GM12864 (cell line): ENCODE measurements at regions not wholly inside any gene's neighbourhood (a gene's known extent, or its start where the extent isn't known, plus 50 kb on each side); places are given as distances from the start of the nearest gene placed in this dataset.

Source experiments
- DNase-seq: peaks from one replicate; pipeline ENCODE4 v3.0.0-alpha.2; 2011; ENCODE audit warnings: low read depth
- H3K4me3 ChIP-seq: 2 replicates; pipeline ENCODE4 v1.5.1; 2011; ENCODE audit warnings: mild to moderate bottlenecking, low read depth, low read length, control low read depth
- CTCF ChIP-seq: IDR thresholded peaks from 2 replicates; pipeline ENCODE4 v1.5.1; 2011; ENCODE audit warnings: low read depth, mild to moderate bottlenecking, moderate library complexity, low read length, control low read depth, inconsistent platforms; ENCODE audit errors: missing control alignments

GRCh38 chr4:158074851-158075250 is 98.0 kb downstream of the GASK1B start:
- TF ChIP-seq CTCF: no peak
- DNase-seq: no peak
- no peak overlapping the region for H3K4me3 ChIP-seq

- no peak for DNase-seq
- H3K4me3 ChIP-seq: no peak overlapping the region
- TF ChIP-seq CTCF: no peak
These were observed 100.9 kb downstream of the GASK1B start for GRCh38 chr4:158071931-158072330.

- TF ChIP-seq CTCF: no peak
- DNase-seq: no peak
- no peak overlapping the region for H3K4me3 ChIP-seq
These were observed 104.8 kb downstream of the GASK1B start for GRCh38 chr4:158068068-158068467.

GRCh38 chr4:158067646-158068045 is 105.2 kb downstream of the GASK1B start:
- DNase-seq: no peak

GRCh38 chr4:158065603-158066002 is 107.2 kb downstream of the GASK1B start:
- no peak overlapping the region for H3K4me3 ChIP-seq
- no peak for DNase-seq
- no peak for TF ChIP-seq CTCF

More at GRCh38 chr4:158067646-158068045, 105.2 kb downstream of the GASK1B start:
- no peak for TF ChIP-seq CTCF
- H3K4me3 ChIP-seq: no peak overlapping the region

- DNase-seq: no peak
- H3K4me3 ChIP-seq: no peak overlapping the region
These were observed 107.6 kb downstream of the GASK1B start for GRCh38 chr4:158065176-158065575.

More at GRCh38 chr4:158065176-158065575, 107.6 kb downstream of the GASK1B start:
- TF ChIP-seq CTCF: no peak
